SK-N-SH (cell line): ENCODE measurements at regions not wholly inside any gene's neighbourhood (a gene's known extent, or its start where the extent isn't known, plus 50 kb on each side); places are given as distances from the start of the nearest gene placed in this dataset.

ENCODE experiments used
- CTCF ChIA-PET: fragments of 300-600, 350-600 bp; formaldehyde crosslinking; extraction: SDS; loops from one replicate; lab custom pipeline; 2021; lab: Yijun Ruan, JAX
- POLR2A ChIA-PET: fragments of 350-600 bp; sonication (Branson Sonifier 250); formaldehyde crosslinking; extraction: SDS; loops from one replicate; lab custom pipeline; 2020; ENCODE audit warnings: antibody characterized with exemption, inconsistent platforms; lab: Yijun Ruan, JAX
- DNase-seq: peaks from one replicate; pipeline ENCODE4 v3.0.0; 2012
- H2AFZ ChIP-seq: fragments of 200-600 bp; sonication (generic); 2 replicates; pipeline ENCODE4 v1.8.1; 2016; ENCODE audit warnings: antibody characterized with exemption, mild to moderate bottlenecking, low read depth
- H3F3A ChIP-seq: fragments of 200-600 bp; sonication (generic); replicated peaks from 2 replicates; pipeline ENCODE3; 2016; ENCODE audit warnings: antibody characterized with exemption, mild to moderate bottlenecking; ENCODE audit not compliant: insufficient read depth
- H3K27ac ChIP-seq, 2 experiments: fragments of 200-500 bp in 1 of 2; fragments of 200-600 bp in 1 of 2; sonication (Bioruptor generic) in 1 of 2; sonication (generic), shearing (Covaris generic) in 1 of 2; 2 replicates each; pipeline versions ENCODE4 v1.5.1 to v1.6.1; 2014 to 2016; ENCODE audit warnings: low read depth in 2 of 2, inconsistent platforms in 1 of 2, low read length in 1 of 2, mild to moderate bottlenecking in 1 of 2, mixed read lengths in 1 of 2
- H3K27me3 ChIP-seq: fragments of 200-600 bp; sonication (generic), shearing (Covaris generic); 2 replicates; pipeline ENCODE4 v1.6.1; 2016; ENCODE audit warnings: mixed run types; ENCODE audit not compliant: insufficient read depth
- H3K36me3 ChIP-seq, 2 experiments: fragments of 200-500 bp in 1 of 2; fragments of 200-600 bp in 1 of 2; sonication (Bioruptor generic) in 1 of 2; sonication (generic) in 1 of 2; replicated peaks in 1 of 2; 2 replicates each; pipeline versions ENCODE3 to v1.5.1; 2014 to 2016; ENCODE audit warnings: low read length in 1 of 2, mild to moderate bottlenecking in 1 of 2; ENCODE audit not compliant: insufficient read depth in 2 of 2, control insufficient read depth in 1 of 2
- H3K4me1 ChIP-seq, 2 experiments: fragments of 200-500 bp in 1 of 2; fragments of 200-600 bp in 1 of 2; sonication (Bioruptor generic) in 1 of 2; sonication (generic), shearing (Covaris generic) in 1 of 2; 2 replicates each; pipeline versions ENCODE4 v1.5.1 to v1.6.1; 2014 to 2016; ENCODE audit warnings: low read depth in 1 of 2, low read length in 1 of 2, mixed run types in 1 of 2; ENCODE audit not compliant: insufficient read depth in 2 of 2, control insufficient read depth in 1 of 2
- H3K4me2 ChIP-seq: fragments of 200-600 bp; sonication (generic), shearing (Covaris generic); 2 replicates; pipeline ENCODE4 v1.6.1; 2017; ENCODE audit warnings: mixed run types
- H3K4me3 ChIP-seq, 2 experiments: fragments of 200-500 bp in 1 of 2; fragments of 200-600 bp in 1 of 2; sonication (Bioruptor generic) in 1 of 2; sonication (generic), shearing (Covaris generic) in 1 of 2; 2 replicates each; pipeline versions ENCODE4 v1.5.1 to v1.8.1; 2014 to 2016; ENCODE audit warnings: low read depth in 2 of 2, inconsistent platforms in 1 of 2, low read length in 1 of 2, mild to moderate bottlenecking in 1 of 2, mixed read lengths in 1 of 2, moderate library complexity in 1 of 2
- H3K79me2 ChIP-seq: fragments of 200-600 bp; sonication (generic); 2 replicates; pipeline ENCODE4 v1.8.1; 2017; ENCODE audit warnings: mild to moderate bottlenecking; ENCODE audit not compliant: insufficient read depth
- H3K9ac ChIP-seq: fragments of 200-600 bp; sonication (generic); 2 replicates; pipeline ENCODE4 v1.6.1; 2017; ENCODE audit warnings: mixed run types
- H3K9me2 ChIP-seq: fragments of 200-600 bp; sonication (generic); 2 replicates; pipeline ENCODE4 v1.6.1; 2017; ENCODE audit warnings: mixed run types
- H3K9me3 ChIP-seq: fragments of 200-600 bp; sonication (generic); 2 replicates; pipeline ENCODE4 v1.6.1; 2017; ENCODE audit warnings: mixed run types, mild to moderate bottlenecking, moderate library complexity
- H4K20me1 ChIP-seq: fragments of 200-600 bp; sonication (generic); 2 replicates; pipeline ENCODE4 v1.6.1; 2017; ENCODE audit warnings: mild to moderate bottlenecking, mixed run types; ENCODE audit not compliant: insufficient read depth
- ELF1 ChIP-seq: IDR thresholded peaks from 2 replicates; pipeline ENCODE4 v1.4.0; 2012
- EP300 ChIP-seq, 2 experiments: IDR thresholded peaks; 2 replicates each; pipeline versions ENCODE4 v1.4.0 to v1.6.1; 2012; ENCODE audit warnings: borderline replicate concordance in 1 of 2, low read depth in 1 of 2, low read length in 1 of 2
- EZH2phosphoT487 ChIP-seq: fragments of 200-600 bp; sonication (generic); IDR thresholded peaks from 2 replicates; pipeline ENCODE4 v1.6.1; 2017; ENCODE audit warnings: low read depth, mixed run types, mild to moderate bottlenecking, antibody characterized with exemption, moderate library complexity, borderline replicate concordance
- FOXJ3 ChIP-seq: sonication (generic); formaldehyde crosslinking; IDR thresholded peaks from 2 replicates; pipeline ENCODE4 v1.5.1; 2020; ENCODE audit warnings: mild to moderate bottlenecking, missing genetic modification reagents
- FOXM1 ChIP-seq: IDR thresholded peaks from 2 replicates; pipeline ENCODE4 v1.4.0; 2012; ENCODE audit warnings: low read depth, mild to moderate bottlenecking
- GABPA ChIP-seq: IDR thresholded peaks from 2 replicates; pipeline ENCODE4 v1.4.0; 2012; ENCODE audit warnings: low read depth, mild to moderate bottlenecking
- JUND ChIP-seq: IDR thresholded peaks from 2 replicates; pipeline ENCODE4 v1.4.0; 2012
- POLR2AphosphoS5 ChIP-seq: IDR thresholded peaks from 2 replicates; pipeline ENCODE4 v1.6.1; 2012; ENCODE audit warnings: low read depth, low read length
- RCOR1 ChIP-seq: fragments of 150-350 bp; IDR thresholded peaks from 2 replicates; pipeline ENCODE4 v1.6.1; 2017; ENCODE audit warnings: antibody characterized with exemption, low read length
- RXRA ChIP-seq: IDR thresholded peaks from 2 replicates; pipeline ENCODE4 v1.4.0; 2012; ENCODE audit warnings: low read depth, mild to moderate bottlenecking, borderline replicate concordance
- TAF1 ChIP-seq: IDR thresholded peaks from 2 replicates; pipeline ENCODE4 v1.6.1; 2012; ENCODE audit warnings: low read depth, mild to moderate bottlenecking, low read length, moderate library complexity, borderline replicate concordance
- TCF12 ChIP-seq: IDR thresholded peaks from 2 replicates; pipeline ENCODE4 v1.4.0; 2012
- TEAD4 ChIP-seq: IDR thresholded peaks from 2 replicates; pipeline ENCODE4 v1.4.0; 2012; ENCODE audit warnings: mild to moderate bottlenecking, borderline replicate concordance; ENCODE audit not compliant: insufficient read depth
- YY1 ChIP-seq: IDR thresholded peaks from 2 replicates; pipeline ENCODE4 v1.4.0; 2012; ENCODE audit warnings: low read depth, mild to moderate bottlenecking
- WGBS: methylation state at CpG from one replicate; pipeline ENCODE4 v1.1.6; 2017; ENCODE audit warnings: low lambda C conversion rate; 5-methylcytosine and 5-hydroxymethylcytosine counted together
- TF ChIP-seq, protein P1 (sequence below): IDR thresholded peaks from 2 replicates; pipeline ENCODE4 v1.6.1; 2012; ENCODE audit warnings: mild to moderate bottlenecking, low read depth, low read length, moderate library complexity
- TF ChIP-seq, protein P2 (sequence below): IDR thresholded peaks from 2 replicates; pipeline ENCODE4 v1.4.0; 2012; ENCODE audit warnings: low read depth, borderline replicate concordance
- TF ChIP-seq, protein P3 (sequence below): fragments of 150-350 bp; IDR thresholded peaks from 2 replicates; pipeline ENCODE4 v1.6.1; 2016; ENCODE audit warnings: mild to moderate bottlenecking, low read depth, low read length

DNA sequence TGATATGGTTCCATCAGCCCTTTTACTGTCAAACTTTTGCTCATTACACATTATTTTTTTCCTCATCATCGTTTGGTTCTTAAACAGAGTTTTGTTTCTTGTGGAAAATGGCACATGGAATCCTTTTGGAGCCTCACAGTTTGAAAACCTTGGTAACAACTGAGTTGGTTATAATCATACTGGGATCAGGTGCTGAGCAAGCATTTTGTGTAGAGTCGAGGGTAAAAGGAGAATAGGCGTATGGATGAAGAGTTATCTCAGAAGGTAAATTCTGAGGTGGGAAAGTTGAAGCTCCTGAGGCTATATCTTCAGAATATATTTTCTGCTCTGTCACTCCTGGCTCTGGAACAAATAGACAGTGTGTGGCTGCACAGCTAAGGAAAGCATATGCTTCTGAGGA lies 274.0 kb upstream of the DSEL start:
- Histone ChIP-seq H3K9ac (no peak overlapping the region), H3K27me3 (no peaks in the 10 kb centered on the region), H3F3A (no peaks in the 10 kb centered on the region), H3K9me3 (no peaks in the 10 kb centered on the region), H2AFZ (no peak overlapping the region), H3K4me2 (no peak overlapping the region), H3K9me2 (no peaks in the 10 kb centered on the region), H3K79me2 (no peaks in the 10 kb centered on the region), H3K4me3 (no peak overlapping the region), H3K4me1 (no peaks in the 10 kb centered on the region; a peak in 2 of 4 replicates), H3K27ac (no peak overlapping the region), H4K20me1 (no peaks in the 10 kb centered on the region), H3K36me3 (no peaks in the 10 kb centered on the region)
- 88% methylated on average over 3 of the region's 3 CpGs for WGBS
- no peak for TF ChIP-seq YY1
- CTCF ChIA-PET, result no interaction called here
- DNase-seq, result no peak
- POLR2A ChIA-PET, result no interaction called here

DNA sequence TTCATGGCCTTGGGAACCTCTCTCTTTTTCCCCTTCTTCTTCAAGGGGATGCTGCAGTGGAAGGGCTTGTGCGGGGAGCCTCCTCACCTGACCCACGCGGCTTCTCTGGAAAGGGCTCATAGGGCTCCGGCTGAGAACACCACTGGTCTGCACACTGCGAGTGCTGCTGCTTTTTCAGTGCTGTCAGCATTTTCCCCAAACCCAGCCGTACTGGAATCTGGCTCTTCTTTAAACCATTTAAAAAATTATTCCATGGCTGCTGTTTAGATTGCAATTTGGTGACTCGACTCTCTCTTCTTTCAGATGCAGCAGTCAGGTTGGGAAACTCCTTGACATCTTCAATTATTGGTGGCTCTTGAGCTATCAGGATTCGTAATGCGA lies 272.6 kb upstream of the DSEL start:
- Histone ChIP-seq H3K9me3 (no peaks in the 10 kb centered on the region), H3K4me2 (no peak overlapping the region), H3K79me2 (no peaks in the 10 kb centered on the region), H2AFZ (no peak overlapping the region), H3K27me3 (no peaks in the 10 kb centered on the region), H3K27ac (no peak overlapping the region), H4K20me1 (no peaks in the 10 kb centered on the region), H3K9ac (no peak overlapping the region), H3F3A (no peaks in the 10 kb centered on the region), H3K4me3 (no peak overlapping the region), H3K36me3 (no peaks in the 10 kb centered on the region), H3K4me1 (no peaks in the 10 kb centered on the region; a peak in 2 of 4 replicates), H3K9me2 (no peaks in the 10 kb centered on the region)
- TF ChIP-seq EP300 (IDR thresholded peaks at IDR 0.05; ENCODE audit: borderline replicate concordance in 1 of 2, low read depth in 1 of 2, low read length in 1 of 2) (no peak), RXRA (no peak), TCF12 (no peak), GABPA (no peak), ELF1 (no peak), RCOR1 (no peak), POLR2AphosphoS5 (no peak), JUND (no peak), FOXJ3 (CRISPR knock-in tag) (no peak), TAF1 (no peak), EZH2phosphoT487 (no peak), TEAD4 (no peak), FOXM1 (no peak)
- TF ChIP-seq, protein P1, sequence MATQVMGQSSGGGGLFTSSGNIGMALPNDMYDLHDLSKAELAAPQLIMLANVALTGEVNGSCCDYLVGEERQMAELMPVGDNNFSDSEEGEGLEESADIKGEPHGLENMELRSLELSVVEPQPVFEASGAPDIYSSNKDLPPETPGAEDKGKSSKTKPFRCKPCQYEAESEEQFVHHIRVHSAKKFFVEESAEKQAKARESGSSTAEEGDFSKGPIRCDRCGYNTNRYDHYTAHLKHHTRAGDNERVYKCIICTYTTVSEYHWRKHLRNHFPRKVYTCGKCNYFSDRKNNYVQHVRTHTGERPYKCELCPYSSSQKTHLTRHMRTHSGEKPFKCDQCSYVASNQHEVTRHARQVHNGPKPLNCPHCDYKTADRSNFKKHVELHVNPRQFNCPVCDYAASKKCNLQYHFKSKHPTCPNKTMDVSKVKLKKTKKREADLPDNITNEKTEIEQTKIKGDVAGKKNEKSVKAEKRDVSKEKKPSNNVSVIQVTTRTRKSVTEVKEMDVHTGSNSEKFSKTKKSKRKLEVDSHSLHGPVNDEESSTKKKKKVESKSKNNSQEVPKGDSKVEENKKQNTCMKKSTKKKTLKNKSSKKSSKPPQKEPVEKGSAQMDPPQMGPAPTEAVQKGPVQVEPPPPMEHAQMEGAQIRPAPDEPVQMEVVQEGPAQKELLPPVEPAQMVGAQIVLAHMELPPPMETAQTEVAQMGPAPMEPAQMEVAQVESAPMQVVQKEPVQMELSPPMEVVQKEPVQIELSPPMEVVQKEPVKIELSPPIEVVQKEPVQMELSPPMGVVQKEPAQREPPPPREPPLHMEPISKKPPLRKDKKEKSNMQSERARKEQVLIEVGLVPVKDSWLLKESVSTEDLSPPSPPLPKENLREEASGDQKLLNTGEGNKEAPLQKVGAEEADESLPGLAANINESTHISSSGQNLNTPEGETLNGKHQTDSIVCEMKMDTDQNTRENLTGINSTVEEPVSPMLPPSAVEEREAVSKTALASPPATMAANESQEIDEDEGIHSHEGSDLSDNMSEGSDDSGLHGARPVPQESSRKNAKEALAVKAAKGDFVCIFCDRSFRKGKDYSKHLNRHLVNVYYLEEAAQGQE, result no peak
- TF ChIP-seq, protein P2, sequence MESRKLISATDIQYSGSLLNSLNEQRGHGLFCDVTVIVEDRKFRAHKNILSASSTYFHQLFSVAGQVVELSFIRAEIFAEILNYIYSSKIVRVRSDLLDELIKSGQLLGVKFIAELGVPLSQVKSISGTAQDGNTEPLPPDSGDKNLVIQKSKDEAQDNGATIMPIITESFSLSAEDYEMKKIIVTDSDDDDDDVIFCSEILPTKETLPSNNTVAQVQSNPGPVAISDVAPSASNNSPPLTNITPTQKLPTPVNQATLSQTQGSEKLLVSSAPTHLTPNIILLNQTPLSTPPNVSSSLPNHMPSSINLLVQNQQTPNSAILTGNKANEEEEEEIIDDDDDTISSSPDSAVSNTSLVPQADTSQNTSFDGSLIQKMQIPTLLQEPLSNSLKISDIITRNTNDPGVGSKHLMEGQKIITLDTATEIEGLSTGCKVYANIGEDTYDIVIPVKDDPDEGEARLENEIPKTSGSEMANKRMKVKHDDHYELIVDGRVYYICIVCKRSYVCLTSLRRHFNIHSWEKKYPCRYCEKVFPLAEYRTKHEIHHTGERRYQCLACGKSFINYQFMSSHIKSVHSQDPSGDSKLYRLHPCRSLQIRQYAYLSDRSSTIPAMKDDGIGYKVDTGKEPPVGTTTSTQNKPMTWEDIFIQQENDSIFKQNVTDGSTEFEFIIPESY, result no peak
- TF ChIP-seq, protein P3, sequence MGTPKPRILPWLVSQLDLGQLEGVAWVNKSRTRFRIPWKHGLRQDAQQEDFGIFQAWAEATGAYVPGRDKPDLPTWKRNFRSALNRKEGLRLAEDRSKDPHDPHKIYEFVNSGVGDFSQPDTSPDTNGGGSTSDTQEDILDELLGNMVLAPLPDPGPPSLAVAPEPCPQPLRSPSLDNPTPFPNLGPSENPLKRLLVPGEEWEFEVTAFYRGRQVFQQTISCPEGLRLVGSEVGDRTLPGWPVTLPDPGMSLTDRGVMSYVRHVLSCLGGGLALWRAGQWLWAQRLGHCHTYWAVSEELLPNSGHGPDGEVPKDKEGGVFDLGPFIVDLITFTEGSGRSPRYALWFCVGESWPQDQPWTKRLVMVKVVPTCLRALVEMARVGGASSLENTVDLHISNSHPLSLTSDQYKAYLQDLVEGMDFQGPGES, result no peak
- ChIA-PET CTCF (no interaction called here), POLR2A (no interaction called here)
- DNase-seq, result no peak
- WGBS, result 82% methylated on average over 6 of the region's 9 CpGs
